HG03432 (cell line): ENCODE measurements at regions not wholly inside any gene's neighbourhood (a gene's known extent, or its start where the extent isn't known, plus 50 kb on each side); places are given as distances from the start of the nearest gene placed in this dataset.
"Not testable (repeated sequence)": the region's sequence is repeated elsewhere in the genome, so short reads cannot be mapped to it uniquely, and the experiment has no call there.

Experiments used
- ATAC-seq: cut with Tn5 transposase; IDR thresholded peaks from one replicate; pipeline ENCODE4 v1.9.1; 2021; ENCODE audit warnings: mild to moderate bottlenecking, moderate library complexity; ENCODE audit not compliant: unreplicated experiment

DNA sequence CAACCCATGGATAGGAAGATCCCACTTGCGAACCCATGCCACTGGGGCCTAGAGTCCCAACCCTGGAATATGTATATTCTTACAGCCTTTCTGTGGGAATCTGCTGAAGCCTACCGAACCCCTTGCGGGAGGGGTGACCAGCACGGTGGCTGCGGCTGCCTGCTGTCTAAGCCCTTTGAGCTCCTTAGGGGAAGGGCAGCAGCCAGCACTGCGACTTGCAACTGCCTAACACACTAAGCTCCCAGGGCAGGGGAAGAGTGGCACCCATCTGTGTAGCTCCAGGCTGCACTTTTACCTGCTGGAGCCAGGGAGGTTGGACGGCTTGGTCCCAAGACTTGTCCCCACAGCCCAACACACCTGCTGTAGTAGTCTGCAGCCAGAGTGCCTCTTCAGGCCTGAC is 1968.7 kb upstream of the FLRT2 start:
- no peak for ATAC-seq

DNA sequence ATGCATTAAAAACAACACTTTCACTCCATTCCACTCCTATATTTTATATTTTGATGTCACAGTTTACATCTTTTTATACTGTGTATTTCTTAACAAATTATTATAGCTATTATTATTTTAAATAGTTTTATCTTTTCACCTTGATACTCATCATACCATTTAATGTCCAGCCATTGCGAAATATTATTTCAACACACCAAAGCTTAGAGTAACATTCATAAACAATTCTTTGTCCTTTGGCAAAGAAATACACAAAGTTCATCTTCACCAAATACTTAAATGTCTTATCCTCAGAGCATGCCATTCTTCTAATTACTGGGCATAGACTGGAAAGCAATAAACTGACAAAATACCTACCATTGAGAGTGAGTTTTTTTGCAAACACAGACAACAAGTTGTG is 1963.4 kb upstream of the FLRT2 start:
- no peak for ATAC-seq

DNA sequence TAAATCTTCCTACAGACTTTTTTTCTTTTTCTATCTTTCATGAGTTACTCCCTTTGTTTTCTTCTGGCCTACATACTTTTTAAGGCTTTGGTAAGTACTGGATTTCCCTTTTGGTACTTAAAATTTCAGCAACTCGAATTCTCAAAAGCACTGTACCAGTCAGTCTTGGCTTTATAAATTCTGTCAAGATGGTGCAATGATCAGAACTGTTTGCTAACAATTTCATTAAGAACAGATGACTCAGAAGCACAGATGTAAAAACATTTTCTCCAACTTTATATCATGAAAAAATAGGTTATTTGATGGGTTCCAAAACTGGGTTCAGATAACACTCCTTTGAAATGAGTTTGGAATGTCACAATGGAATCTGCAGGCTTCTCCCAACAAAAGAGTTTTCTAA is 1961.8 kb upstream of the FLRT2 start:
- no peak for ATAC-seq

DNA sequence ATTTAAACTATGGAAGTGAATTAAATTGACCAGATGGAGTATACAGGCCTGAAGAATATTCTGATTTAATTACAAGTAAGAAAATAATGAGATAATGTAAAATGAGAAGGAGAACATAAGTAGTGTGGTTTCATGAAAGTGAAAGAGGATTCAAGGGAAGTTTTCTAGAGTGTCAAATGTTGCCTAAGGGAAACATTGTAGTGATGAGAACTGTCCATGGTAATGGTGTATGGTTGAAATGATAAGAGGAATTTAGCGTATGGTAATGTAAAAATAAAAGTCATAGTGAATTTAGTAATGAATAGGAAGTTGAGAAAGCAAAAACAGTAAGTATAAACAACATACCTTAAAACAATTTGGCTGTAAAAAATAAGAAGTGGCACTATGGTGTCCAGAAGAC is 1954.6 kb upstream of the FLRT2 start:
- ATAC-seq = no peak

DNA sequence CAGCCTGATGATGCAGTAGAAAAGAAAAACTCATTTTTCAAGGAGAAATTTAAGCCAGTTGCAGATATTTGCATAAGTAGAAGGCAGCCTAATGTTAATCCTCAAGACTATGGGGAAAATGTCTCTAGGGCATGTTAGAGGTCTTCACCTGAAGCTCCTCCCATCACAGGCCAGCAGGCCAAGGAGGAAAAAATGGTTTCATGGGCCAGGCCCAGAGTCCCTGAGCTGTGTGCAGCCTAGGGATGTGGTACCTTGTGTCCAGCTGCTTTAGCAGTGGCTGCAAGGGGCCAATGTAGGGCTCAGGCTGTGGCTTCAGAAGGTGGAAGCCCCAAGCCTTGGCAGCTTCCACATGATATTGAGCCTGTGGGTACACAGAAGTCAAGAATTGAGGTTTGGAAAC is 1946.7 kb upstream of the FLRT2 start:
- ATAC-seq = no peak

DNA sequence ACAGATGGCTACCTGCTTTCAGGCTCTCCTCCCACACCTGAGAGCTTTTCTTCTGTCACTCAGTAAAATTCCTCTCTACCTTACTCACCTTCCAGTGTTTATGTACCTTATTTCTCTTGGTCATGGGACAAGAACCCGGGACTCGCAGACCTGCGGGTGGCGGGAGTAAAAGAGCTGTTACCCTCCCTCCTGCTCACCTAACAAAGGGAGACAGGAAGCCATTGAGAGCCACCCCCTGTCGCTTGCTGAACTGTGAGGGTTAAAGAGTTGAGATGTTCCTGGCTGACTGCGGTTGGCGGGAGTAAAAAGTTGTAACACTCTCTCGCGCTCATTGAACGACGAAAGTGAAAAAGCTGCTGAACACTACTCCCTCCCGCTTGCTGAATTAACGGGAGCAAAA is 1935.1 kb upstream of the FLRT2 start:
- ATAC-seq = no peak

DNA sequence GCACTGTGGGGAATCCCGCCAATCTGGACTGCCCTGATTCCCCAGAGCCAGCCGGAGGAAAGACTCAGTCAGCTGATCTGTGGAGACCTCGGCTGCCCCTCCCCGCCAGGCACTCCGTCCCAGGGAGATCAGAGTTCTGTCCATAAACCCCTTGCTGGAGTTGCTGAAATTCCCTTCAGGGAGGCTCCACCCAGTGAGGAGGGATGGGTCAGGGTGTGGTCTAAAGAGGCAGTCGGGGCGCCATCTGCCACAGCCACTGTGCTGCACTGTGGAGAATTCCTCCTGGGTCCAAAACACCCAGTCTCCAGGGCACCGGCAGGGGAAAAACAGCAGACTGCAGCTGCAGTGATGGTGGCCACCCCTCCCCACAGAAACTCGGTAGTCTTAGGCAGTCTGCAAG is 1922.3 kb upstream of the FLRT2 start:
- ATAC-seq = no peak

DNA sequence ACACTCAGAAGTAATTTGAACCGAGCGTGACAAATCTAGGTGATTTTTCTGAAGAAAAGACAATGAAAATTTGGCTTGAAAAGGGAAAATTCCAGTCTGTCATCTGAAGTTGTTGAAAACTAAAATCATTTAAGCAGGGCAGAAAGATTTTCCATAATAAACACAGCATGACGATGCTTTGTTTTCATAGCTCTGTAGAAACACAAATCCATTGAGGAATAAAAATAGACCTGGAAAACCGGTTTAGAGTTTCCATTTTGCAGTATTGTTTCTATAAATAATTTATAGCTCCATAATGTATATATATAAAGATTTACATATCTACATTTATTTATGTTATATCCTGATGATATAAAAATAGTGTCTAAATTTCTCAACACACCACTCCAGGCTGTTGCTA is 1918.5 kb upstream of the FLRT2 start:
- no peak for ATAC-seq

DNA sequence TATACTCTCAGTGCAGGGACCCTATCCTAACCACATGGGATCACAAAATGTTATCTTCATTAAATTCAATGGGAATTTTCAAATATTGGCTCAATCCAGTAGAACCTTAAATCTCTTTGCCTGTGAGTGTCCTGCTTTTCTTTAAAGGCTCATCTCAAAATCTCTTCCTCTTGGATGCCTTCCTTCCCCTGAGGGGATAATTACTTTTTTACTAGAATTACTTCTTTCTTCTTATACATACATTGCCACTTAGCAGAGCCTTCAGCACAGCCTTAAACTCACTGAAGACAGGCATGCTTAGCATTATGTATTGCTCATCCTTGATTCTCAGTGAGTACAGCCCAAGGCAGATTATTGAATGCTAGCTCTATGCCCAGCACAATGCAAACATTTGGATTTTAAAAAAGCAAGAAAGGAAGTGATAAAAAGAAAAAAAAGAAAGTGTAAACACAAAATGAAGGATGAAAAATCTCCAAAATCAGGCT is 1918.0 kb upstream of the FLRT2 start:
- ATAC-seq = no peak

DNA sequence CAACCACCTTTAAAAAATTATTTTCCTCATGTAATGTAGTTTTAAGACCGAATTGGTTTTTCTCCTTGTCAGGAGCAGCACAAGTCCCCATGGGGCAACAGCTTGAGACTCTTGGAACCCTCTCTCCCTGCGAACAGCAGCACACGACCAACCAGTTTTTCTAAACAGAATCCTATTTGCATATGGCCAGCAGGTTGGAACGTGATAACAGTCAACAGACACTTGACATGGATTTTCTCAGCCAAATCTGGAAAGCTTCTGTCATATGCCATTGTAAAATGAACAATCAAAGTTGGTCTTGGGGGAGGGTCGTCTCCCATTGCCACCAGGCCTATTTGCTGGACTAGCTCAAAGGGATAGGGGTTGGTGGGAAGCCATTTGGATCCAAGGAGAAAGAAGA is 1915.0 kb upstream of the FLRT2 start:
- ATAC-seq = no peak

DNA sequence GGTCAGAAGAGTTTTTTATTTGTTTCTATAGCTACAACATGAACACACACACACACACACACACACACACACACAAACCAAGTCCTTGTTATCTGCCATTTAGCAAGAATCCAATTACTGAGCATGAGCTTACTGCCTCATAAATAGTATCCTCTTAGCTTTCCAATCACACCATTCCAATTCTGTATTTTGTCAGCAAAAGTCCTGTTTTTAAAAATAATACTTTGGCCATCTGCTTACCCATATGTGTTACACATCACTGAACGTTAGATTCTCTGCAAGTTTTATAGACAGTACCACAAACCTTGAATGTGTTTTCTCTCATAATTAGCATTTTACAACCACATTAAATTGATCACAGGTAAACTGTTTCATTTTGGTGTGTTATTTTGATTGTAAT is 1905.4 kb upstream of the FLRT2 start:
- no peak for ATAC-seq

DNA sequence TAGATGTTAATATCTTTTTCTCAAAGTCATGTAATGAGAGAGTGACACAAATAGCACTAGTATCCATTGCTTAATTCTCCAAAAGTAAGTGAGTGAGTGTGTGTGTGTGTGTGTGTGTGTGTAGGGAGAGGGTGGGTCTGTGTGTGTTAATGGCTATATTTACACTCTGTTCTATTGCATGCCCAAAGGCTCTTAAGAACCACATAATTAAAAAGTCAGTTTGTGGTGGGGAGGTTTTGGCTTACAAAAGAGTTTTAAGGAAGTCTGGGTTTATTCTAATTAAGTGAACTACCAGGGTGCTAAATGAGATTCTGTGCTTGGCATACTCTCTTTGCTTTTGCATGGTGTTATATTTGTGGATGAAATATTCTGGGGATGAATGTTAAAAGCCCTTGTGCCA is 1897.6 kb upstream of the FLRT2 start:
- ATAC-seq = no peak

DNA sequence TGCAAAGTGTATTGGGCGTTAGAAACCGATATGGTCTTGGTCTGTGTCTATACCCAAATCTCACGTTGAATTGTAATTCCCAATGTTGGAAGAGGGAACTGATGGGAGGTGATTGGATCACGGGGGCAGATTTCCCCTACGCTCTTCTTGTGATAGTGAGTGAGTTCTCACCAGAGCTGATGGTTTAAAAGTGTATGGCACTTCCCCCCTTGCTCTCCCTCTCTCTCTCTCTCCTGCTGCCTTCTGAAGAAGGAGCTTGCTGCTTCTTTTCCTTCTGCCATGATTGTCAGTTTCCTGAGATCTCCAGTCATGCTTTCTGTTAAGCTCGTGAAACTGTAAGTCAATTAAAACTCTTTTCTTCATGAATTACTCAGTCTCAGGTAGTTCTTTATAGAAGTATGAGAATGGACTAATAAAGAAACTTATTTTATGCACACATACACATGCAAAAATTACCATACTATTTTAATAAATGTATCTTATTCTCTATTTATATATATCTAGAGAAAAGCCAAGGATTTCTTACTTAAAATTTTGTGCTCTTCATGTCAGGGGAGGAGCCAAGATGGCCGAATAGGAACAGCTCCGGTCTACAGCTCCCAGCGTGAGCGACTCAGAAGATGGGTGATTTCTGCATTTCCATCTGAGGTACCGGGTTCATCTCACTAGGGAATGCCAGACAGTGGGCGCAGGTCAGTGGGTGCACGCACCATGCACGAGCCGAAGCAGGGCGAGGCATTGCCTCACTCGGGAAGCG is 1891.0 kb upstream of the FLRT2 start:
- no peak for ATAC-seq

DNA sequence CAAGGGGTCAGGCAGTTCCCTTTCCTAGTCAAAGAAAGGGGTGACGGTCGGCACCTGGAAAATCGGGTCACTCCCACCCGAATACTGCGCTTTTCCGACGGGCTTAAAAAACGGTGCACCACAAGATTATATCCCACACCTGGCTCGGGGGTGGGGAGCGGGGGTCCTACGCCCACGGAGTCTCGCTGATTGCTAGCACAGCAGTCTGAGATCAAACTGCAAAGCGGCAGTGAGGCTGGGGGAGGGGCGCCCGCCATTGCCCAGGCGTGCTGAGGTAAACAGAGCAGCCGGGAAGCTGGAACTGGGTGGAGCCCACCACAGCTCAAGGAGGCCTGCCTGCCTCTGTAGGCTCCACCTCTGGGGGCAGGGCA is 1890.5 kb upstream of the FLRT2 start:
- ATAC-seq = not testable (repeated sequence)

DNA sequence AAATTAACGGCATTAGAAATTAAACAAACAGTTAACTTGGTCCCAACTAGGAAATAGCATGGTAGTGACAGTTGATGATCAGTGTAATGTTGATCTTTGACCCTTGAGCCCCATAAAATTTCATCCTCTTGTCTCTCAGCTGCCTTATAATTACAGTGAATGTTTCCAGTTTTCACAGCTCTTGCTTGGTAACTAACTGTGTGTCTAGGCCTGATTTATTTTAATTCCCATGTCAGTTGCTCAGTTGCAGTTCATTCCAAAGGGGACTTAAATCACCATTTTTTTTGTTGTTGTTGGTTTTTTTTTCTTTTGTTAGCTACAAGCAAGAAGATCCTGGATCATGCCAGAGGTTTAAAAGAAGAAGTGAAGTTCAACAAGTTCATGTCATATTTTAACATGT is 1883.7 kb upstream of the FLRT2 start:
- no peak for ATAC-seq

DNA sequence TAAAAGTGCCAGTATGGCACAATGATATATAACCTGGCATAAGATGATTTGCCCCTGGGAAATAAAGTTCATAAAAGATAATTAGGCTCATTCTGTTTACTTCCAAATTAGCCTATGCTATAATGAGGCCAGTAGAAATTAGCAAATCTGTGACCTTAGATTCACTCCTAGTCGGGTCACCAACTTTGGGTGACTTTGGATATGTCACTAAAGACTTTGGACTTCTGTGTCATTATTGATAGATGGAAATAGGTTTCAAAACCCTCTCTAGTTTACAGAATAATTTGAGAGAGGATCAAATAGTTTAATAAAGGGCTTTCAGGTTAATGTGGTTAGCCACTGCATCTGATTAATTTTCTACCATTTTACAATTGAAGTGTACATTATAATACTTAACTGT is 1869.3 kb upstream of the FLRT2 start:
- no peak for ATAC-seq

DNA sequence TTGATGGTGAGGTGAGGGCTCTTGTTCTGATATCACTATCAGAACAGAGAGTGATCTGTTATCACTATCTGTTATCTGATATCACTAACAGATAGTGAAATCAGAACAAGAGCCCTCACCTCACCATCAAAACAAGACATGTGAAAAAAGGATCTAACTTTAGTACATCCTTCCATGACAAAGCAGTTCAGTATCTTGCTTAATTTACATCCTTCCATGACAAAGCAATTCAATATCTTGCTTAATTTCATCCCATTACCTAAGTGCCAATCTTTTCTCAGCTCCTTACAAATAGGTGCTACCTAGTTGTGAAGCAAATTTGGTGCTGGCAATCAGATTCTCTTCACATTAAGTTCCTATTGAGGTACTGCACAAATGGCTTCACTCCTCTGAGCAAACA is 1865.6 kb upstream of the FLRT2 start:
- ATAC-seq = no peak

DNA sequence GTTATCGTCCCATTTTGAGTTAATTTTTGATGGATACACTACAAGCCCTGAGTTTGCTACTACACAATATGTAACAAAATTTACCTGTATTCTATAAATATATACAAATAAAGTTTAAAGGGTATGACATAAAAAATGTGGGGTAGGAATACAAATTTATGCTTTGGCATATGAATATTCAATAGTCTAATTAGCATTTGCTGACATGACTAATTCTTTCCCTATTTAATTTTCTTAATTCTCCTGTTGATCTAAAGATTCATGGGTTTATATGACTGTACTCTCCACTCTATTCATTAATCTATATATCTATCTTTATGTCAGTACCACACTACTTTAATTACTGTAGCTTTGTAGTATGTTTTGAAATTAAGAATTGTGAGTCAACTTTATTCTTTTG is 1840.7 kb upstream of the FLRT2 start:
- no peak for ATAC-seq

DNA sequence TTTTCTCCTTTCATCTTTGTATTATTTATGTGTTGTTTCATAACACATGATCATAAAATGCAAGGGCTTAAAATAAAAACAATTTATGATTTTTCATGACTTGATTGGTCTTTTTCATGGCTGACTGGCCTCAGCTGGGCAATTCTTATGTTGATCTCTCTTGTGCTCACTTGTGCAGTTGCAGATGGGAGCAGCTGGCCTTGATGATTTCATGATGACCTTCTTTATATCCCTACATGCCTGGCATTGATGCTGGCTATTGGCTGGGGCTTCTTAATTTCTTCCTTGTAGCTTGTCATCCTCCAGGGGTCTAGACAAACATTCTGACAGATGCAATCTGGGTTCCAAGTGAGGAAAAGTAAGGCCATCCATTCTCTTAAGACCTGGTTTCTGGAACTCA is 1832.8 kb upstream of the FLRT2 start:
- ATAC-seq = no peak

DNA sequence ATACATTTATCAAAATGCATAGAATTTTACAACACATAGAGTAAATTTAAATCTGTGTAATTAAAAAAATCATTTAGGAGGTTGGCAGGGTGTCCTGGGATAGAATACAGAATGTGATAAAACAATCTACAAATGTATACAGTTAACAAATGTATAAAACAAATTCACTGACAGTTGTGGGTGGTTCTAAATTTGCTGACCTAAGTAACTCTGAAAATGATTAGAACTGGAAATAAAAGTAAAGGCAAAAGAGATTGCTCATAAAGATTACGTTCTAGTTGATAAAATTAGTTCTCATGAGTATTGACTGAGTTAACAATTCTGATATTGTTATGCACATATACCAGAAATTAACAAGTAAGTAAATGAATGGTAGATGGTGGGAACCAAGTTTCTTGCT is 1827.3 kb upstream of the FLRT2 start:
- no peak for ATAC-seq

DNA sequence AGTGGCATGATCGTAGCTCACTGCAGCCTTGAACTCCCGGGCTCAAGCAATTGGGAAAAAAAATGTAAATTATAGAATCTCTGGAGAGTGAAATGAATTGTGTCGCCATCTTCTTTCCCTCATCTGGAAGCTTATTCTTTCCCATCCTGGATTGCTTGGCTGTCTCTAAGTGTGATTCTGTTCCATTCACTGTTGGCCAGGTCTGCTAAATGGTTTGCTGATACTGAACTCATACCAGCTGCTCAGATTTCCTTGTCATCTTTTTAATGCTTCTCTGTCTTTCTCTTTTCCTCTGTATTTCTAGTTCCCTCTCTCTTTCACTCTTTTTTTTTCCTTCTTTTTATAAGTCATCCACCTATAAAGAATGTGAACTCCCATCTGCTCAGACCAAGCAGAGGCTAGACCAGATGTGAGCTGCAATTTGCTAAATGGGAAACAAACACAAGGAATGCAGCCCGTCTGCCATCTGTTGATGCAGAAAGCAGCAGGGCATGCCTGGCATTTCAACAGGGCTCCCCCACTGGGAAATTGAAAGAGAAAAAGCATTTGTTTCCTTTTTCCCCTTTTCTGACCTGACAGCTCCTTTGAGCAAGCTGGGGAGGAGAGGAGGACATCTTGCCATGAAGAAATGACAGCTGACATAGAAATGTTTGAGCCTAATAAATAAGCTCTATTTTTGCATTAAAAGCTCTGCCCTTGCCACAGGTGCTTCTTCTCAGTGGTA is 1823.6 kb upstream of the FLRT2 start:
- no peak for ATAC-seq

DNA sequence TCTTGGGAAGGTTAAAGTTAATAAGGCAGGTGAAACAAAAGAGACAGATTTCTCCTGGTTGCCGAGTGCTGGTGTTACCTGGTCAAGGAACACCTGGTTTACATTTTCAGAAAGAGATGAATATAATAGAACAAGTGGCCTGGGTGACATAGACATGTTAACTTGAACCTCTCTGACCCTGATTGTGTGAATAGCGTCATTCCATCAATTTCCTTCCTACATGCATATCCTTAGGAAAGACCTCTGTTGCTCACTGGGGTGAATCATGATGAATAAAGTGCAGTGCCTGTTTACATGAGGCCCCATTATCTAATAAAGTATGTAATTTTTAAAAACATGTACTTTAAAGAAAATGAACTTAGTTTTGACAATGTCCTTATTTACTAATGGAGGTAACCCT is 1822.9 kb upstream of the FLRT2 start:
- no peak for ATAC-seq

DNA sequence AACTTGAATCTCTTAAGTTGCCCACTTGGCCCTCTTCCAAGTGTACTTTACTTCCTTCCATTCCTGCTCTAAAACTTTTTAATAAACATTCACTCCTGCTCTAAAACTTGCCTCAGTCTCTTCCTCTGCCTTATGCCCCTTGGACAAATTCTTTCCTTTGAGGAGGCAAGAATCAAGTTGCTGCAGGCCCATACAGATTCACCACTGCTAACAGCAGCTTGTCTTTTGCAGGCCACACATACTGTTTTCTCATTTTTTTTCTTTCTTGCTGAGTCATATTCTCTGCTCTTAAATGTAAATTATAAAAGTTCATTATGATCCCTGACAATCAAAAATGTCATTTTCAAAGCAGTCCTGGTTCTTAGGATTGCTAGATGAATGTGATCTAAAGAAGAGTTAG is 1820.8 kb upstream of the FLRT2 start:
- no peak for ATAC-seq
